ENCODE measurements at regions not wholly inside any gene's neighbourhood (a gene's known extent, or its start where the extent isn't known, plus 50 kb on each side); places are given as distances from the start of the nearest gene placed in this dataset.

DNA sequence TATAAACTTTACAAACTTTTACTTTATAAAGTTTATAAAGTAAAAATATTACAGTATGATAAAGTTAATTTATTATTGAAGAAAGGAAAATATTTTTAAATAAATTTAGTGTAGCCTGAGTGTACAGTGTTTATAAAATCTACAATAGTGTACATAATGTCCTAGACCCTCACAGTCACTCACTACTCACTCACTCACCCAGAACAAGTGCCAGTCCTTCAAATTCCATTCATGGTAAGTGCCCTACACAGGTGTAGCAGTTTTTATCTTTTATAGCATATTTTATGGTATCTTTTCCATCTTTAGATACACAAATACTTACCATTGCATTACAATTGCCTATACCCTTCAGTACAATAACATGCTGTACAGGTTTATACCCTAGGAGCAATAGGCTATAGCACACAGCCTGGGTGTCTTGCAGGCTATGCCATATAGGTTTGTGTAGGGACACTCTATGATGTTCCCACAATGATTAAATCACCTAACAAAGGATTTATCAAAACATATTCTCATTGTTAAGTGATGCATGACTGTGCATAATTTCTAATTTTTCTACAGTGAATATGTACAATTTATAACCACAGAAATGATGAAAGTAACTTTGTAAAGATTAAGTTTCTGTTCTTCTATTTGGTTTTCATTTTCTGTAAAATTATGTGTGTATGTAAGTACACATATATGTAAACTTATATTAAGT is 98.0 kb downstream of the SPRY2 start:
- no peak overlapping the region for H3K9ac ChIP-seq (ENCODE audit: low read length)
- RAD21 ChIA-PET (ENCODE audit: low non-redundant PET in 1 of 2, low total read pairs in 2 of 2, uncharacterized antibody in 2 of 2, unreplicated experiment in 2 of 2): no interaction called here
- H2AFZ ChIP-seq (ENCODE audit: low read depth, low read length, poor library complexity, severe bottlenecking): no peak overlapping the region
- CTCF ChIA-PET: no interaction called here
- BruUV-seq (replicated peaks): no TSS peak
- H3K9me2 ChIP-seq (ENCODE audit: insufficient read depth): no peaks in the 10 kb centered on the region
- no peak for TF ChIP-seq EZH2 (IDR thresholded peaks at IDR 0.05)
- no peak for TF ChIP-seq SP1 (IDR thresholded peaks at IDR 0.05; ENCODE audit: low read depth)
- TF ChIP-seq ZNF274 (IDR thresholded peaks at IDR 0.05; ENCODE audit: low read depth, low read length): no peak
- no peak for TF ChIP-seq EGR1 (IDR thresholded peaks at IDR 0.05; ENCODE audit: low read depth)
- no peak for TF ChIP-seq POLR2AphosphoS5 (IDR thresholded peaks at IDR 0.05; ENCODE audit: low read depth, low read length)
- TF ChIP-seq, protein P1, sequence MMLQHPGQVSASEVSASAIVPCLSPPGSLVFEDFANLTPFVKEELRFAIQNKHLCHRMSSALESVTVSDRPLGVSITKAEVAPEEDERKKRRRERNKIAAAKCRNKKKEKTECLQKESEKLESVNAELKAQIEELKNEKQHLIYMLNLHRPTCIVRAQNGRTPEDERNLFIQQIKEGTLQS (IDR thresholded peaks at IDR 0.05): no peak
- no peak overlapping the region for H3K4me2 ChIP-seq (ENCODE audit: low read length)
- intact Hi-C loops (cut with micrococcal nuclease): no loop called here
- H3K79me2 ChIP-seq (ENCODE audit: insufficient read depth, low read length): no peaks in the 10 kb centered on the region
- ATAC-seq (no peak), DNase-seq (ENCODE audit: low read depth, low spot score) (no peak)
- no peak overlapping the region for H3K27ac ChIP-seq (ENCODE audit: low read depth, low read length)
- no peaks in the 10 kb centered on the region for H4K20me1 ChIP-seq (ENCODE audit: insufficient read depth)
- H3K27me3 ChIP-seq (ENCODE audit: insufficient read depth, low read length): no peaks in the 10 kb centered on the region
- POLR2A ChIA-PET: no interaction called here
- H3K4me3 ChIP-seq (replicated peaks in 1 of 2; ENCODE audit: low read depth in 1 of 2, low read length in 2 of 2): no peak overlapping the region
- H3K4me1 ChIP-seq (ENCODE audit: control insufficient read depth in 1 of 2, insufficient read depth in 2 of 2, low read length in 2 of 2): no peaks in the 10 kb centered on the region
- H3K9me3 ChIP-seq (ENCODE audit: control insufficient read depth in 1 of 2, insufficient read depth in 1 of 2, low read depth in 1 of 2, low read length in 2 of 2): 0 out of 4 replicates have a peak, but pooled peaks cover 0 to 3% of the 10 kb centered on the region in 2 experiments
- no peaks in the 10 kb centered on the region for H3K36me3 ChIP-seq (ENCODE audit: control insufficient read depth in 1 of 2, insufficient read depth in 2 of 2, low read length in 2 of 2)

DNA sequence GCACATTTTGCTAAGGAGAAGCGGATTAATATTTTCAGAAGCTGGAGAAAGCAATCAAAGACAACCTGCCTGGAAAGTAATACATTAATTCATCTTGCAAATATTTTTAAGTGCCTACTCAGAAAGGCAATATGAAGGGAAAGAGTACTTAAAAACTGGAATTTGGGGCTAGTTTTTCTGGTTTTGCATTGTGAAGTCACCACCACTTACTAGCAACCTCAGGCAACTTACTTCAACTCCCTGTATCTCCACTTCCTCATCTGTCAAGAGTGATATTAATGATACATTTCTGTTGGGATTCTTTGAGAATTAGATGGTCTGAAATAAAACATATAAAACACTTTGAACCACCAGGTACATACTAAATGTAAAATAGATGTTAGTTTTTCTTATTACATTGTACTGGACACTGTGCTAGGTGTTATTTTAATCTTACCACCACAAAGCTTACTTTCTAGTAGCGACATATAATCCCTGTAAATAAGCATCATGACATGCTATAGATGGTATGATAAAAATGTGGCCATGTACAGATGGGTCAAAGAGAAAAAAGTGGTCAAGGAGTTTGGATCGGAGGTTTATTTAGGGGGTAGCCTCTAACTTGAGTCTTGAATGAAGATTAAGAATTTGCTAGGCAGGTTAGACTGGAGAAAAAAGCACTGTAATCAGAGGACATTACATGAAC is 101.2 kb downstream of the SPRY2 start:
- no peaks in the 10 kb centered on the region for H3K36me3 ChIP-seq (ENCODE audit: control insufficient read depth in 1 of 2, insufficient read depth in 2 of 2, low read length in 2 of 2)
- no peak overlapping the region for H2AFZ ChIP-seq (ENCODE audit: low read depth, low read length, poor library complexity, severe bottlenecking)
- 0 out of 4 replicates have a peak, but pooled peaks cover 0 to 3% of the 10 kb centered on the region in 2 experiments for H3K9me3 ChIP-seq (ENCODE audit: control insufficient read depth in 1 of 2, insufficient read depth in 1 of 2, low read depth in 1 of 2, low read length in 2 of 2)
- H4K20me1 ChIP-seq (ENCODE audit: insufficient read depth): no peaks in the 10 kb centered on the region
- RAD21 ChIA-PET (ENCODE audit: low non-redundant PET in 1 of 2, low total read pairs in 2 of 2, uncharacterized antibody in 2 of 2, unreplicated experiment in 2 of 2): no interaction called here
- DNase-seq (ENCODE audit: low read depth, low spot score) (no peak), ATAC-seq (no peak)
- H3K27me3 ChIP-seq (ENCODE audit: insufficient read depth, low read length): no peaks in the 10 kb centered on the region
- H3K4me2 ChIP-seq (ENCODE audit: low read length): no peak overlapping the region
- intact Hi-C loops (cut with micrococcal nuclease): no loop called here
- H3K4me3 ChIP-seq (replicated peaks in 1 of 2; ENCODE audit: low read depth in 1 of 2, low read length in 2 of 2): no peak overlapping the region
- POLR2A ChIA-PET: no interaction called here
- H3K79me2 ChIP-seq (ENCODE audit: insufficient read depth, low read length): no peaks in the 10 kb centered on the region
- BruUV-seq (replicated peaks): no TSS peak
- no peak overlapping the region for H3K9ac ChIP-seq (ENCODE audit: low read length)
- no peak overlapping the region for H3K27ac ChIP-seq (ENCODE audit: low read depth, low read length)
- CTCF ChIA-PET: no interaction called here
- no peaks in the 10 kb centered on the region for H3K9me2 ChIP-seq (ENCODE audit: insufficient read depth)
- H3K4me1 ChIP-seq (ENCODE audit: control insufficient read depth in 1 of 2, insufficient read depth in 2 of 2, low read length in 2 of 2): peaks cover 0 to 6% of the 10 kb centered on the region in 2 experiments; a peak in 1 of 4 replicates
- no peak for TF ChIP-seq SIN3A (IDR thresholded peaks at IDR 0.05; ENCODE audit: low read depth)
- no peak for TF ChIP-seq CBX3 (IDR thresholded peaks at IDR 0.05; ENCODE audit: low read depth)
- TF ChIP-seq EGR1 (IDR thresholded peaks at IDR 0.05; ENCODE audit: low read depth): no peak
- TF ChIP-seq JUND (IDR thresholded peaks at IDR 0.05): no peak
- no peak for TF ChIP-seq FOSL1 (IDR thresholded peaks at IDR 0.05; ENCODE audit: low read depth)
- no peak for TF ChIP-seq ZFX (IDR thresholded peaks at IDR 0.05)
- TF ChIP-seq, protein P2, sequence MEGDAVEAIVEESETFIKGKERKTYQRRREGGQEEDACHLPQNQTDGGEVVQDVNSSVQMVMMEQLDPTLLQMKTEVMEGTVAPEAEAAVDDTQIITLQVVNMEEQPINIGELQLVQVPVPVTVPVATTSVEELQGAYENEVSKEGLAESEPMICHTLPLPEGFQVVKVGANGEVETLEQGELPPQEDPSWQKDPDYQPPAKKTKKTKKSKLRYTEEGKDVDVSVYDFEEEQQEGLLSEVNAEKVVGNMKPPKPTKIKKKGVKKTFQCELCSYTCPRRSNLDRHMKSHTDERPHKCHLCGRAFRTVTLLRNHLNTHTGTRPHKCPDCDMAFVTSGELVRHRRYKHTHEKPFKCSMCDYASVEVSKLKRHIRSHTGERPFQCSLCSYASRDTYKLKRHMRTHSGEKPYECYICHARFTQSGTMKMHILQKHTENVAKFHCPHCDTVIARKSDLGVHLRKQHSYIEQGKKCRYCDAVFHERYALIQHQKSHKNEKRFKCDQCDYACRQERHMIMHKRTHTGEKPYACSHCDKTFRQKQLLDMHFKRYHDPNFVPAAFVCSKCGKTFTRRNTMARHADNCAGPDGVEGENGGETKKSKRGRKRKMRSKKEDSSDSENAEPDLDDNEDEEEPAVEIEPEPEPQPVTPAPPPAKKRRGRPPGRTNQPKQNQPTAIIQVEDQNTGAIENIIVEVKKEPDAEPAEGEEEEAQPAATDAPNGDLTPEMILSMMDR (IDR thresholded peaks at IDR 0.05 in 2 of 3, conservative IDR thresholded peaks at IDR 0.05 in 1 of 3; ENCODE audit: borderline replicate concordance in 1 of 3, insufficient read depth in 1 of 3, low read depth in 2 of 3, low read length in 2 of 3): no peak
- no peak for TF ChIP-seq ZNF274 (IDR thresholded peaks at IDR 0.05; ENCODE audit: low read depth, low read length)
- TF ChIP-seq, protein P3, sequence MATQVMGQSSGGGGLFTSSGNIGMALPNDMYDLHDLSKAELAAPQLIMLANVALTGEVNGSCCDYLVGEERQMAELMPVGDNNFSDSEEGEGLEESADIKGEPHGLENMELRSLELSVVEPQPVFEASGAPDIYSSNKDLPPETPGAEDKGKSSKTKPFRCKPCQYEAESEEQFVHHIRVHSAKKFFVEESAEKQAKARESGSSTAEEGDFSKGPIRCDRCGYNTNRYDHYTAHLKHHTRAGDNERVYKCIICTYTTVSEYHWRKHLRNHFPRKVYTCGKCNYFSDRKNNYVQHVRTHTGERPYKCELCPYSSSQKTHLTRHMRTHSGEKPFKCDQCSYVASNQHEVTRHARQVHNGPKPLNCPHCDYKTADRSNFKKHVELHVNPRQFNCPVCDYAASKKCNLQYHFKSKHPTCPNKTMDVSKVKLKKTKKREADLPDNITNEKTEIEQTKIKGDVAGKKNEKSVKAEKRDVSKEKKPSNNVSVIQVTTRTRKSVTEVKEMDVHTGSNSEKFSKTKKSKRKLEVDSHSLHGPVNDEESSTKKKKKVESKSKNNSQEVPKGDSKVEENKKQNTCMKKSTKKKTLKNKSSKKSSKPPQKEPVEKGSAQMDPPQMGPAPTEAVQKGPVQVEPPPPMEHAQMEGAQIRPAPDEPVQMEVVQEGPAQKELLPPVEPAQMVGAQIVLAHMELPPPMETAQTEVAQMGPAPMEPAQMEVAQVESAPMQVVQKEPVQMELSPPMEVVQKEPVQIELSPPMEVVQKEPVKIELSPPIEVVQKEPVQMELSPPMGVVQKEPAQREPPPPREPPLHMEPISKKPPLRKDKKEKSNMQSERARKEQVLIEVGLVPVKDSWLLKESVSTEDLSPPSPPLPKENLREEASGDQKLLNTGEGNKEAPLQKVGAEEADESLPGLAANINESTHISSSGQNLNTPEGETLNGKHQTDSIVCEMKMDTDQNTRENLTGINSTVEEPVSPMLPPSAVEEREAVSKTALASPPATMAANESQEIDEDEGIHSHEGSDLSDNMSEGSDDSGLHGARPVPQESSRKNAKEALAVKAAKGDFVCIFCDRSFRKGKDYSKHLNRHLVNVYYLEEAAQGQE (IDR thresholded peaks at IDR 0.05; ENCODE audit: low read depth): no peak
- TF ChIP-seq CEBPB (IDR thresholded peaks at IDR 0.05; ENCODE audit: low read depth): no peak
- TF ChIP-seq, protein P1 (IDR thresholded peaks at IDR 0.05): no peak
